ENCODE measurements at regions not wholly inside any gene's neighbourhood (a gene's known extent, or its start where the extent isn't known, plus 50 kb on each side); places are given as distances from the start of the nearest gene placed in this dataset.

DNA sequence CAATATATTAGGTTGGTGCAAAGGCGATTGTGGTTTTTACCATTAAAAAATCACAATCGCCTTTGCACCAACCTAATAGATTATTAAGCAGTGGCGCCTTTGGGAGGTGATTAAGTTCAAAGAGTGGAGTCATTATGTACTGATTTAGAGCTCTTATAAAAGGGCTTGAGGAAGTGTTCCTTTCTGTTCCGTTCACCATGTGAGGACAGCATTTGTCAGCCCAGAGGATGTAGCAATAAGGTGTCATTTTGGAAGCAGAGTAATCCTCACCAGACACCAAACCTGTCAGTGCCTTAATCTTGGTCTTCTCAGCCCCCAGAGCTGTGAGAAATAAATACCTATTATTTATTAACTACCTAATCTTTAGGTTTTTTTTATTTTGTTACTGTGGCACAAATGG is 542.1 kb upstream of the MAN1A1 start:
- no peaks in the 10 kb centered on the region for H3K36me3 Mint-ChIP-seq (ENCODE audit: low read depth)
- H3K27ac Mint-ChIP-seq = no peak overlapping the region
- no peaks in the 10 kb centered on the region for H3K9me3 Mint-ChIP-seq
- H3K27me3 Mint-ChIP-seq (ENCODE audit: low read depth) = no peaks in the 10 kb centered on the region
- no peaks in the 10 kb centered on the region for H3K4me1 Mint-ChIP-seq (ENCODE audit: low read depth)
- DNase-seq (ENCODE audit: low spot score) = no peak
- no peak overlapping the region for H3K4me3 Mint-ChIP-seq

DNA sequence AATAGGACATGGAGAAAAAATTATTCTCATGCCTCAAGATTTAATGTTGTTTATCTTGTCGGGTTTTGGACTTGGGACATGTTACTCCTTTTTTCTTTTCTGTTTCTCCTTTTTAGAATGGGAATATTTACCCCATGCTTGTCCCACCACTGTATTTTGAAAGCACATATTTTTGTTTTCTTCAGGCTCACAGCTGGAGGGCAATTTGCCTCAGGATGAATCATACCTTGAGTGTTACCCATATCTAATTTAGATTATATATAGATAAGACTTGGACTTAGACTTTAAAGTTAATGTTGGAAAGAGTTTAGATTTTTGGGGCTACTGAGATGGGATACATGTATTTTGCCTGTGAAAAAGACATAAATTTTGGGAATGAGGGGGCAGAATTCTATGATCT is 541.6 kb upstream of the MAN1A1 start:
- H3K36me3 Mint-ChIP-seq (ENCODE audit: low read depth) = no peaks in the 10 kb centered on the region
- H3K27ac Mint-ChIP-seq = no peak overlapping the region
- DNase-seq (ENCODE audit: low spot score) = no peak
- H3K9me3 Mint-ChIP-seq = no peaks in the 10 kb centered on the region
- no peak overlapping the region for H3K4me3 Mint-ChIP-seq
- H3K4me1 Mint-ChIP-seq (ENCODE audit: low read depth) = no peaks in the 10 kb centered on the region
- H3K27me3 Mint-ChIP-seq (ENCODE audit: low read depth) = no peaks in the 10 kb centered on the region

GRCh38 chr6:119890470-119890869 is 540.9 kb upstream of the MAN1A1 start:
- H3K27me3 Mint-ChIP-seq (ENCODE audit: low read depth) = no peaks in the 10 kb centered on the region
- H3K9me3 Mint-ChIP-seq = no peaks in the 10 kb centered on the region
- no peak overlapping the region for H3K4me3 Mint-ChIP-seq
- H3K27ac Mint-ChIP-seq = no peak overlapping the region
- H3K4me1 Mint-ChIP-seq (ENCODE audit: low read depth) = no peaks in the 10 kb centered on the region
- DNase-seq (ENCODE audit: low spot score) = no peak
- no peaks in the 10 kb centered on the region for H3K36me3 Mint-ChIP-seq (ENCODE audit: low read depth)

DNA sequence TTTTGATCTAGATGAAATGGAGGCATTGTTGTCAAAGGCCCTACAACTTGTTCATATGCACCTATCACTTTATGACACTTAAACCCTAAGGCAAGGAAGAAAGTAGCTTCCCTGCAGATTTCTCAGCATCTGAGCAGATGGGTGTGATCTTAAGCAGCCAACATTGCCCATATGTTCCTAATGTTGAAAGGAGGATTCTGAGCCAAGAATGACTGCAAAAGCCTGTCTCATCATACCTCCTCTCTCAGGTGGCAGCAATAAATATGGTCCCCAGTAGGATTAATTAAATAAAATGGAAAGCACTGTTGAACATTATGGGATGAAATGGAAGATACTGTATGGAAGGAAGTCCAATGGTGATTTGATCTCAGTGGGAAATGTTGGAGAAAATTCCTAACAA is 538.1 kb upstream of the MAN1A1 start:
- H3K4me3 Mint-ChIP-seq = no peak overlapping the region
- H3K27me3 Mint-ChIP-seq (ENCODE audit: low read depth) = no peaks in the 10 kb centered on the region
- H3K27ac Mint-ChIP-seq = no peak overlapping the region
- no peaks in the 10 kb centered on the region for H3K36me3 Mint-ChIP-seq (ENCODE audit: low read depth)
- no peaks in the 10 kb centered on the region for H3K4me1 Mint-ChIP-seq (ENCODE audit: low read depth)
- H3K9me3 Mint-ChIP-seq = no peaks in the 10 kb centered on the region
- no peak for DNase-seq (ENCODE audit: low spot score)

- no peak overlapping the region for H3K27ac Mint-ChIP-seq
- DNase-seq (ENCODE audit: low spot score) = no peak
- no peaks in the 10 kb centered on the region for H3K4me1 Mint-ChIP-seq (ENCODE audit: low read depth)
- H3K36me3 Mint-ChIP-seq (ENCODE audit: low read depth) = no peaks in the 10 kb centered on the region
- H3K27me3 Mint-ChIP-seq (ENCODE audit: low read depth) = no peaks in the 10 kb centered on the region
- no peak overlapping the region for H3K4me3 Mint-ChIP-seq
- H3K9me3 Mint-ChIP-seq = no peaks in the 10 kb centered on the region
These were observed 531.9 kb upstream of the MAN1A1 start for GRCh38 chr6:119881416-119881815.

- no peaks in the 10 kb centered on the region for H3K9me3 Mint-ChIP-seq
- no peak overlapping the region for H3K4me3 Mint-ChIP-seq
- no peaks in the 10 kb centered on the region for H3K36me3 Mint-ChIP-seq (ENCODE audit: low read depth)
- no peak overlapping the region for H3K27ac Mint-ChIP-seq
- H3K4me1 Mint-ChIP-seq (ENCODE audit: low read depth) = no peaks in the 10 kb centered on the region
- H3K27me3 Mint-ChIP-seq (ENCODE audit: low read depth) = peaks cover 2% of the 10 kb centered on the region
- DNase-seq (ENCODE audit: low spot score) = no peak
These were observed 531.3 kb upstream of the MAN1A1 start for GRCh38 chr6:119880840-119881239.

GRCh38 chr6:119879731-119880130 is 530.2 kb upstream of the MAN1A1 start:
- no peak for DNase-seq (ENCODE audit: low spot score)
- no peaks in the 10 kb centered on the region for H3K4me1 Mint-ChIP-seq (ENCODE audit: low read depth)
- H3K27ac Mint-ChIP-seq = no peak overlapping the region
- H3K9me3 Mint-ChIP-seq = no peaks in the 10 kb centered on the region
- no peak overlapping the region for H3K4me3 Mint-ChIP-seq
- no peaks in the 10 kb centered on the region for H3K36me3 Mint-ChIP-seq (ENCODE audit: low read depth)
- peaks cover 2% of the 10 kb centered on the region for H3K27me3 Mint-ChIP-seq (ENCODE audit: low read depth)

DNA sequence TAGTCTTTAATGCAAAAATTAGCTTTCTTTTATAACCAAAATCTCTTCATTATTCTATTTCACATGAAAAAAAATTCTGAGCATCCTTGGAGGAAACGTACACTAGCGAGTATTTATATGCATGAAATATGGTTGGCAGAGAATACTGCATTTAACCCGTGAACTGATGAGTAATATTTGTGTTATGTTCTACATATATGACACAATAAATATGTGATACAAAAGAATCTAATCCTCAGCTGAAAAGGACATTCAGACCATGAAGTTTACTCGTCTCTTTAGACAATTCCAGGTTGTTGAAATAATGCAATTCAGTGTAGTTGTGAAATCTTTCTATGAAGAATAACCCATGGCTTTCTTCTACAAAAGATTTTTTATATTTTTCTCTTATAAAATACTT is 524.8 kb upstream of the MAN1A1 start:
- Mint-ChIP-seq H3K4me3 (no peak overlapping the region), H3K27ac (no peak overlapping the region), H3K9me3 (no peaks in the 10 kb centered on the region), H3K27me3 (ENCODE audit: low read depth) (peaks cover 2% of the 10 kb centered on the region), H3K4me1 (ENCODE audit: low read depth) (no peaks in the 10 kb centered on the region), H3K36me3 (ENCODE audit: low read depth) (no peaks in the 10 kb centered on the region)
- DNase-seq (ENCODE audit: low spot score) = no peak

DNA sequence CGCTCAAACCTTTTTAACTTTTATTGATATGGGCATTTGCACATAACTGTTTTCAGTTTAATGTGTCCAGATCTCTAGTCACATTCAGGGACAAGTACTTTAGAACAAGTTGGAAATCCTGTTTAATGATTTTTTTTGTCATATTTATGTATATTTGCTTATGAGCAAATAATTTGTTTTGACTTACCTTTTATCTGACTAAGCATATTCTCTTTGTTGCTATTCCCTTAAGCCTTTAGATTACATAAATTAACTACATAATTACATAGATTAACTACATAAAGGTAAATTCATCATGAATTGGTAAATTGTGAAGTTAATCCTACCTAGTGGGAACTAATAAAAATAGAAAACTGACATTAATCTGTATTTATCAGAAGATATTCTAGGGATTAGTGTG is 523.5 kb upstream of the MAN1A1 start:
- Mint-ChIP-seq H3K27ac (no peak overlapping the region), H3K27me3 (ENCODE audit: low read depth) (peaks cover 2% of the 10 kb centered on the region), H3K9me3 (no peaks in the 10 kb centered on the region), H3K36me3 (ENCODE audit: low read depth) (no peaks in the 10 kb centered on the region), H3K4me3 (no peak overlapping the region), H3K4me1 (ENCODE audit: low read depth) (no peaks in the 10 kb centered on the region)
- DNase-seq (ENCODE audit: low spot score) = no peak

DNA sequence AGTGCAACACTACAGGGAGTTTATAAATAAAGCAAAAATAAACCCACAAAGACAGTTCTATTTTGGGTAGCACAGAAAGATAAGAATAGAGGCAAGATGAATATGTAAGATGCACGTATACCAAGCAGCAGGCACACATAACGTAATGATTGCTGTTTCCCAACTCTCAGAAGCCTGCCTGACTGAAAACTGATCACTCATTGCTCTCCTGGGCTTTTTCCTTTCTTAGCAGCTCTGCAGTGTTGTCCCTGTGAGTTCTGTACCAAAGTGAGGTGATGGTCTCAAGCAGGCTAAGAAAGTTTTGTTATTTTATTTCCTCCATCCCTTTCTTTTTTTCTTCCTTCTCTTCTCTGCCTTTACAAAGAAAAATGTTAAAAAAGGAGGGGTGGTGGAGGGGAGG is 522.0 kb upstream of the MAN1A1 start:
- no peak overlapping the region for H3K27ac Mint-ChIP-seq
- peaks cover 2% of the 10 kb centered on the region for H3K27me3 Mint-ChIP-seq (ENCODE audit: low read depth)
- DNase-seq (ENCODE audit: low spot score) = no peak
- H3K9me3 Mint-ChIP-seq = no peaks in the 10 kb centered on the region
- H3K36me3 Mint-ChIP-seq (ENCODE audit: low read depth) = no peaks in the 10 kb centered on the region
- no peaks in the 10 kb centered on the region for H3K4me1 Mint-ChIP-seq (ENCODE audit: low read depth)
- H3K4me3 Mint-ChIP-seq = no peak overlapping the region

- Mint-ChIP-seq H3K27me3 (ENCODE audit: low read depth) (peaks cover 6% of the 10 kb centered on the region), H3K36me3 (ENCODE audit: low read depth) (no peaks in the 10 kb centered on the region), H3K27ac (no peak overlapping the region), H3K4me3 (no peak overlapping the region), H3K4me1 (ENCODE audit: low read depth) (no peaks in the 10 kb centered on the region), H3K9me3 (no peaks in the 10 kb centered on the region)
- DNase-seq (ENCODE audit: low spot score) = no peak
These were observed 516.1 kb upstream of the MAN1A1 start for GRCh38 chr6:119865466-119866350.

DNA sequence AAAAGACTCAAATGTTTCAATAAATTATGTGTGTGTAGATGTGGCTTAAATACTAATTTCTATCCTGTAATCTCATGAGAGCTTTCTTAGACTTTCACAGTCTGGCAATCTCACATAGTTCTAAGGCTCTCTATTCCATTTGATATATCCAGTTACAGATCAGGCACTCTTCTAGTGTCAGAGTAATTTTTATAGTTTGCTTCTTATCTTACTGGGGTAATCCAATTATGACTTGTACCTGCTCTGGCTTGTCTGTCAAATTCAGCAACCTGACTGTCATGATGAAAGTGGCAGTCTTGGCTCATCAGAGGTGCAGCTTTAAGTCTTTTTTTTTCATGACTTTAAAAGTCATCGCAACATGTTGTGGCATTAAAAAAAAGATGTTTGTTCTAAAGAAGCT is 513.2 kb upstream of the MAN1A1 start:
- no peak for DNase-seq (ENCODE audit: low spot score)
- Mint-ChIP-seq H3K27ac (no peak overlapping the region), H3K27me3 (ENCODE audit: low read depth) (peaks cover 12% of the 10 kb centered on the region), H3K4me3 (no peak overlapping the region), H3K36me3 (ENCODE audit: low read depth) (no peaks in the 10 kb centered on the region), H3K4me1 (ENCODE audit: low read depth) (no peaks in the 10 kb centered on the region), H3K9me3 (no peaks in the 10 kb centered on the region)

DNA sequence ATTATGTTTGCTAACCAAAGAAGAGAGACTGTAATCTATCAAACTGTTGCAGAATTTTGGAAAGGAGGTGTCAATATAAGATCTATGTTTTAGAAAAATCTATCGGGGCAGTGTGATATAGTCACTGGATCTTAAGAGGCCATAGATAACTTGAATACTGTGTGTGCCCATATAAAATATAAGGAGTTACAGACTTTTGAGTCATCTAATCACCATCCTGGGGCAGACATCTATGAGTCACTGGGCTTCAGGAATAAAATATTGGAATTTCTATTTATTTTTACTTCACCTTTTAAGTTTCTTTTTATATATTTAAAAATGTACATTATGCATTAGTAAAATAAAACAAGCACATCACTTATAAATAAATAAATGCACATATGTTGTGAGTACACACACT is 509.3 kb upstream of the MAN1A1 start:
- no peak overlapping the region for H3K4me3 Mint-ChIP-seq
- no peak for DNase-seq (ENCODE audit: low spot score)
- H3K27ac Mint-ChIP-seq = no peak overlapping the region
- H3K36me3 Mint-ChIP-seq (ENCODE audit: low read depth) = no peaks in the 10 kb centered on the region
- no peaks in the 10 kb centered on the region for H3K9me3 Mint-ChIP-seq
- peaks cover 10% of the 10 kb centered on the region for H3K4me1 Mint-ChIP-seq (ENCODE audit: low read depth)
- H3K27me3 Mint-ChIP-seq (ENCODE audit: low read depth) = peaks cover 12% of the 10 kb centered on the region

DNA sequence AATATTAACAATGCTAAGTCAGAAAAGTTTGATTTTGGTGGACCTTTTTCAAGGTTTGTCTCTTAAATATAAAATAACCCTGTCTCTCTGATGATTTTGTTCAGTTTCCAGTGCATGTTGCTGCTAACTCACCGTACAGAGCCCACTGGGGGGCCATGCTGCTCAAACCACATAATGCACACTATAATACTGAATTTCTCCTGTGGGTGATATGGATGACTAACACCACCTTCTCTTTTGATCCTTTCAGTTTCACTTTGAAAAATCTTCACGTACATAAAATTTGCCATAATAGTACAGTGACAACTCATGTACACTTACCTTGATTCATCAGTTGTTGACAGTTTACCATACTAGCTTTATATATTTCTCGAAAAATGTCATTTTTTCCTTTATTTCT is 506.6 kb upstream of the MAN1A1 start:
- Mint-ChIP-seq H3K36me3 (ENCODE audit: low read depth) (no peaks in the 10 kb centered on the region), H3K27me3 (ENCODE audit: low read depth) (peaks cover 13% of the 10 kb centered on the region), H3K4me1 (ENCODE audit: low read depth) (peaks cover 10% of the 10 kb centered on the region), H3K4me3 (peak overlapping the region; percentile 61), H3K9me3 (no peaks in the 10 kb centered on the region), H3K27ac (peak overlapping the region; percentile 70)
- DNase-seq (ENCODE audit: low spot score) = peak; percentile 18

- no peaks in the 10 kb centered on the region for H3K9me3 Mint-ChIP-seq
- H3K4me1 Mint-ChIP-seq (ENCODE audit: low read depth) = no peaks in the 10 kb centered on the region
- H3K27ac Mint-ChIP-seq = no peak overlapping the region
- H3K36me3 Mint-ChIP-seq (ENCODE audit: low read depth) = no peaks in the 10 kb centered on the region
- peaks cover 11% of the 10 kb centered on the region for H3K27me3 Mint-ChIP-seq (ENCODE audit: low read depth)
- H3K4me3 Mint-ChIP-seq = no peak overlapping the region
- no peak for DNase-seq (ENCODE audit: low spot score)
These were observed 499.1 kb upstream of the MAN1A1 start for GRCh38 chr6:119848696-119849095.
